HepG2 (cell line): ENCODE measurements at regions not wholly inside any gene's neighbourhood (a gene's known extent, or its start where the extent isn't known, plus 50 kb on each side); places are given as distances from the start of the nearest gene placed in this dataset.

ENCODE experiments used
- ATAC-seq: fragments of 200-7000 bp; cut with Tn5 transposase; 3 replicates; pipeline ENCODE4 v1.9.1; 2020; ENCODE audit warnings: mild to moderate bottlenecking, moderate library complexity
- BruUV-seq: library from RNA; stranded (reverse); fragments of 400-500 nt; replicated peaks from 2 replicates; lab custom pipeline; 2021; lab: Mats Ljungman, UMichigan
- CTCF ChIA-PET: fragments of 300-600 bp; formaldehyde crosslinking; extraction: SDS; loops from one replicate; lab custom pipeline; 2021; ENCODE audit warnings: low total read pairs, inconsistent platforms, low intra/inter-chr PET ratio; lab: Yijun Ruan, JAX
- POLR2A ChIA-PET: fragments of 350-600 bp; sonication (Branson Sonifier 250); formaldehyde crosslinking; loops from one replicate; lab custom pipeline; 2020; ENCODE audit warnings: antibody characterized with exemption, inconsistent platforms; lab: Yijun Ruan, JAX
- DNase-seq: peaks from one replicate; pipeline ENCODE4 v3.0.0-alpha.2; 2015; ENCODE audit warnings: low spot score
- FAIRE-seq: peaks from 3 replicates; lab custom pipeline; 2011; peaks lifted over from hg19 to GRCh38; lab: Jason Lieb, UNC
- H2AFZ ChIP-seq: one replicate; pipeline ENCODE4 v1.6.1; 2011; ENCODE audit warnings: low read length, inconsistent platforms
- H3K27ac ChIP-seq: fragments of 300-600 bp; 3 replicates; pipeline ENCODE4 v1.8.0; 2011; ENCODE audit warnings: mixed run types, mild to moderate bottlenecking, mixed read lengths, low read length, inconsistent platforms; ENCODE audit not compliant: insufficient read depth; ENCODE audit errors: extremely low read length
- H3K27me3 ChIP-seq, 2 experiments: fragments of 200-600 bp in 1 of 2; 2 replicates in 1 of 2; 3 replicates in 1 of 2; pipeline versions ENCODE4 v1.6.0 to v1.8.0; 2011; ENCODE audit warnings: low read length in 2 of 2, mild to moderate bottlenecking in 2 of 2, moderate library complexity in 2 of 2, inconsistent platforms in 1 of 2; ENCODE audit not compliant: insufficient read depth in 2 of 2, control insufficient read depth in 1 of 2
- H3K36me3 ChIP-seq, 2 experiments: fragments of 200-600 bp in 1 of 2; replicated peaks in 1 of 2; 2 replicates in 1 of 2; 3 replicates in 1 of 2; pipeline versions ENCODE4 v1.5.1 to v1.8.0; 2011; ENCODE audit warnings: low read length in 2 of 2, inconsistent platforms in 1 of 2; ENCODE audit not compliant: insufficient read depth in 2 of 2, control insufficient read depth in 1 of 2
- H3K4me1 ChIP-seq: 2 replicates; pipeline ENCODE4 v1.5.1; 2012; ENCODE audit warnings: low read length, inconsistent platforms; ENCODE audit not compliant: insufficient read depth
- H3K4me2 ChIP-seq: 2 replicates; pipeline ENCODE4 v1.6.0; 2011; ENCODE audit warnings: low read depth, low read length, inconsistent platforms
- H3K4me3 ChIP-seq, 3 experiments: fragments of 200-600 bp in 1 of 3; sonication (generic), shearing (Covaris generic) in 1 of 3; replicated peaks in 1 of 3; 2 replicates each; pipeline ENCODE4 v1.5.1; 2011 to 2016; ENCODE audit warnings: low read length in 3 of 3, inconsistent platforms in 2 of 3, low read depth in 2 of 3, mild to moderate bottlenecking in 2 of 3, control low read depth in 1 of 3, mixed read lengths in 1 of 3; ENCODE audit not compliant: insufficient read depth in 1 of 3
- H3K79me2 ChIP-seq: one replicate; pipeline ENCODE4 v1.6.1; 2011; ENCODE audit warnings: low read length, inconsistent platforms; ENCODE audit not compliant: insufficient read depth
- H3K9ac ChIP-seq: 2 replicates; pipeline ENCODE4 v1.6.0; 2011; ENCODE audit warnings: mild to moderate bottlenecking, low read depth, low read length, inconsistent platforms; ENCODE audit not compliant: insufficient read depth
- H3K9me3 ChIP-seq: 2 replicates; pipeline ENCODE4 v1.5.1; 2012; ENCODE audit warnings: mild to moderate bottlenecking, low read length
- H4K20me1 ChIP-seq: 2 replicates; pipeline ENCODE4 v1.6.0; 2011; ENCODE audit warnings: inconsistent platforms, mild to moderate bottlenecking, low read length, moderate library complexity; ENCODE audit not compliant: insufficient read depth
- ELF4 ChIP-seq: sonication (generic); formaldehyde crosslinking; IDR thresholded peaks from 2 replicates; pipeline ENCODE4 v1.5.0; 2020; ENCODE audit warnings: missing genetic modification reagents, mild to moderate bottlenecking, moderate library complexity, borderline replicate concordance
- FOXA1 ChIP-seq, 2 experiments: fragments of 450-650 bp in 1 of 2; sonication (generic) in 1 of 2; formaldehyde crosslinking in 1 of 2; IDR thresholded peaks; 2 replicates each; pipeline versions ENCODE4 v1.4.0 to v1.6.1; 2016 to 2020; ENCODE audit warnings: missing genetic modification reagents in 1 of 2
- GABPA ChIP-seq, 2 experiments: IDR thresholded peaks; 2 replicates each; pipeline ENCODE4 v1.6.1; 2011 to 2016; ENCODE audit warnings: low read depth in 2 of 2, low read length in 1 of 2, missing biosample characterization in 1 of 2, missing genetic modification characterization in 1 of 2
- HMGA1 ChIP-seq: sonication (generic); formaldehyde crosslinking; conservative IDR thresholded peaks from 2 replicates; pipeline ENCODE4 v1.4.0; 2020; ENCODE audit warnings: missing genetic modification reagents
- MEF2D ChIP-seq: sonication (generic); formaldehyde crosslinking; IDR thresholded peaks from 2 replicates; pipeline ENCODE4 v1.5.1; 2020; ENCODE audit warnings: mild to moderate bottlenecking, missing genetic modification reagents
- NPAS2 ChIP-seq: sonication (generic); formaldehyde crosslinking; IDR thresholded peaks from 2 replicates; pipeline ENCODE4 v1.8.0; 2022; ENCODE audit warnings: mild to moderate bottlenecking, missing genetic modification reagents, borderline replicate concordance
- SMARCE1 ChIP-seq: fragments of 450-650 bp; IDR thresholded peaks from 2 replicates; pipeline ENCODE4 v1.6.1; 2017; ENCODE audit warnings: borderline replicate concordance
- SPEN ChIP-seq: sonication (generic); formaldehyde crosslinking; IDR thresholded peaks from 2 replicates; pipeline ENCODE4 v1.5.1; 2020; ENCODE audit warnings: low read depth, mild to moderate bottlenecking, missing genetic modification reagents
- TEAD2 ChIP-seq: sonication (generic); formaldehyde crosslinking; IDR thresholded peaks from 2 replicates; pipeline ENCODE4 v1.9.0; 2021; ENCODE audit warnings: missing genetic modification reagents
- TP53 ChIP-seq: sonication (generic); formaldehyde crosslinking; conservative IDR thresholded peaks from 2 replicates; pipeline ENCODE4 v1.4.0; 2020; ENCODE audit warnings: missing genetic modification reagents
- ZBTB38 ChIP-seq: sonication (generic); formaldehyde crosslinking; IDR thresholded peaks from 2 replicates; pipeline ENCODE4 v1.5.1; 2020; ENCODE audit warnings: mild to moderate bottlenecking, missing genetic modification reagents
- ZC3H13 ChIP-seq: sonication (generic); formaldehyde crosslinking; IDR thresholded peaks from 2 replicates; pipeline ENCODE4 v1.8.1; 2023; ENCODE audit warnings: mild to moderate bottlenecking, missing genetic modification reagents, moderate library complexity
- ZFP41 ChIP-seq: sonication (generic); formaldehyde crosslinking; IDR thresholded peaks from 2 replicates; pipeline ENCODE4 v1.4.0; 2020; ENCODE audit warnings: mild to moderate bottlenecking, missing genetic modification reagents, borderline replicate concordance
- WGBS: methylation state at CpG from one replicate; pipeline ENCODE4 v1.1.6; 2017; ENCODE audit warnings: low lambda C conversion rate; 5-methylcytosine and 5-hydroxymethylcytosine counted together
- in situ Hi-C: cut with HindIII; loops from 2 replicates; pipeline ENCODE4 v1.10.0; 2017; ENCODE audit warnings: low pct_unique_long_range_greater_than_20kb; ENCODE audit not compliant: extremely low pct_ligation_motif_present
- intact Hi-C: fragments of 100-400 bp; cut with micrococcal nuclease; formaldehyde crosslinking; loops from one replicate; pipeline ENCODE4 v1.10.0; 2022; ENCODE audit not compliant: unreplicated experiment
- TF ChIP-seq, protein P1 (sequence below): sonication (generic); formaldehyde crosslinking; IDR thresholded peaks from 2 replicates; pipeline ENCODE4 v1.4.0; 2020; ENCODE audit warnings: mild to moderate bottlenecking, low read depth, missing genetic modification reagents
- TF ChIP-seq, protein P2 (sequence below): sonication (generic); formaldehyde crosslinking; conservative IDR thresholded peaks from 2 replicates; pipeline ENCODE4 v1.8.0; 2022; ENCODE audit warnings: missing genetic modification reagents
- TF ChIP-seq, protein P3 (sequence below): sonication (generic); formaldehyde crosslinking; IDR thresholded peaks from 2 replicates; pipeline ENCODE4 v1.4.0; 2020; ENCODE audit warnings: missing genetic modification reagents, borderline replicate concordance

DNA sequence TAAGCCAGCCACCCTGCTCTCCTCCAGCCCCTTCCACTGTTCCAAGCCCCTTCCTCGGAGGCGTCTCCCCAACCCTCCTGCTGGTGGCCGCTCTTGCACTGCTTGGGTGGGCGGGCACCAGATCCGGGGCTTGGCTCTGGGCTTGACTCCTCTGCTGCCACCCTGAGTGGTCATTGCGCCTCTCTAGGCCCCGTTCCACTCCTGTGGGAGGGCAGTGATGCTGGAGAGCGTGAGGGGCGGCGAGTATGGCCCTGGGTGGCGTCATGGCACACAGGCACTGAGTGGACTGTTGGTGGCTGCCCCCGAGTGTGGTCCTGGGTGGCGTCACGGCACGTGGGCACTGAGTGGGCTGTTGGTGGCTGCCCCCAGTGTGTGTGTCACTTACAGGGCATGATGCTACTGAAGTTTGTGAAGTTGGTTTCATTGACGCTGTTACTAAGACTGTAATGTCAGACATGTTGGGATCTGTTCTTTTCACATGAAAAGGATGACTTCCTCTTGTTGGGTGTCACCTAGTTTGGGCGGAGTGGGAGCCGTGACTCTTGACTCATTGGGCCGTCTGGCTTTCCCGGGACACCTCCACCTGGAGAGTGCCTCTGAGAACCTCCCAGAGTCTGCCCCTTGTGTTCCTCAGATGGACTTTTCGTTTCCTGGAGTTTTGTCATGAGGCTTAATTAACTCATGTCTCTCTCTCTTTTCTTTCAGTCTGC is 55.9 kb upstream of the HGFAC start (continued):
- TF ChIP-seq, protein P1, sequence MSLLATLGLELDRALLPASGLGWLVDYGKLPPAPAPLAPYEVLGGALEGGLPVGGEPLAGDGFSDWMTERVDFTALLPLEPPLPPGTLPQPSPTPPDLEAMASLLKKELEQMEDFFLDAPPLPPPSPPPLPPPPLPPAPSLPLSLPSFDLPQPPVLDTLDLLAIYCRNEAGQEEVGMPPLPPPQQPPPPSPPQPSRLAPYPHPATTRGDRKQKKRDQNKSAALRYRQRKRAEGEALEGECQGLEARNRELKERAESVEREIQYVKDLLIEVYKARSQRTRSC (CRISPR knock-in tag) = no peak
- no peak for TF ChIP-seq FOXA1 (IDR thresholded peaks at IDR 0.05)
- no peak for TF ChIP-seq FOXA1 (CRISPR knock-in tag; IDR thresholded peaks at IDR 0.05)
- no peak for TF ChIP-seq TEAD2 (CRISPR knock-in tag)
- TF ChIP-seq NPAS2 = no peak
- no peak for TF ChIP-seq MEF2D
- 0 out of 2 replicates have a peak, but pooled peaks have one; percentile 43 for TF ChIP-seq ZC3H13 (CRISPR knock-in tag)
- peak; percentile 83 for TF ChIP-seq ZBTB38
- TF ChIP-seq TP53 (CRISPR knock-in tag) = no peak
- no peak for TF ChIP-seq HMGA1
- no peak for TF ChIP-seq ZFP41 (CRISPR knock-in tag)
- TF ChIP-seq SPEN (CRISPR knock-in tag) = no peak
- TF ChIP-seq GABPA (IDR thresholded peaks at IDR 0.05; ENCODE audit: low read depth, low read length) = no peak
- TF ChIP-seq GABPA (CRISPR knock-in tag; IDR thresholded peaks at IDR 0.05; ENCODE audit: low read depth) = no peak

DNA sequence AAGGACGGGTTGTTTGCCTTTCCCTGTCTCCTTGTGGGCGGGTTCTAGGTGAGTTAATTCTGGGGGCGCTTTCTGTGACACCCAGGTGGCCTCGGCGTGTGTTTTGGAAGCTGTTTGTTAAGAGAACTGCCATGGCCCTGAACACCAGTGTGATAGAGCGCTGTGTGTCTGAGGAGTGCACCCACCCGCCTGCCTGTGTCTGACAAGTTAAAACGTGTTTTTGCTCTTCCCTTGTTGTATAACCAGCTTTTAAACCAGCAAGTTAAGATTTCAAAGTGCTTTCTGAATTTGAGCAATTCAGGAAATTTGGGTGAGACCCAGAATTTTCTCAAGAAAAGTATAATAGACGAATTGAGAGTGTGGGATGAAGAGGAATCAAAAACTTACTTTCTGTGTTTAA is 55.2 kb upstream of the HGFAC start:
- no peak overlapping the region for H3K4me3 ChIP-seq
- H3K27me3 ChIP-seq = no peaks in the 10 kb centered on the region
- POLR2A ChIA-PET = no interaction called here
- peaks cover 2% of the 10 kb centered on the region in 2 experiments; a peak in 2 of 5 replicates for H3K36me3 ChIP-seq
- H4K20me1 ChIP-seq = no peaks in the 10 kb centered on the region
- no peak overlapping the region for H3K27ac ChIP-seq
- DNase-seq = no peak
- no TSS peak for BruUV-seq
- H3K4me2 ChIP-seq = peak overlapping the region; percentile 23; the same call in 1 of the 2 replicates
- H3K9ac ChIP-seq = no peak overlapping the region
- in situ Hi-C loops (no loop called here), intact Hi-C loops (no loop called here)
- 78% methylated on average over 9 of the region's 9 CpGs for WGBS
- no peak for FAIRE-seq
- peaks cover 46% of the 10 kb centered on the region for H3K4me1 ChIP-seq
- no peaks in the 10 kb centered on the region for H3K9me3 ChIP-seq
- no peak for ATAC-seq
- CTCF ChIA-PET = no interaction called here
- H3K79me2 ChIP-seq = peaks cover 12% of the 10 kb centered on the region
- H2AFZ ChIP-seq = no peak overlapping the region
- TF ChIP-seq, protein P2, sequence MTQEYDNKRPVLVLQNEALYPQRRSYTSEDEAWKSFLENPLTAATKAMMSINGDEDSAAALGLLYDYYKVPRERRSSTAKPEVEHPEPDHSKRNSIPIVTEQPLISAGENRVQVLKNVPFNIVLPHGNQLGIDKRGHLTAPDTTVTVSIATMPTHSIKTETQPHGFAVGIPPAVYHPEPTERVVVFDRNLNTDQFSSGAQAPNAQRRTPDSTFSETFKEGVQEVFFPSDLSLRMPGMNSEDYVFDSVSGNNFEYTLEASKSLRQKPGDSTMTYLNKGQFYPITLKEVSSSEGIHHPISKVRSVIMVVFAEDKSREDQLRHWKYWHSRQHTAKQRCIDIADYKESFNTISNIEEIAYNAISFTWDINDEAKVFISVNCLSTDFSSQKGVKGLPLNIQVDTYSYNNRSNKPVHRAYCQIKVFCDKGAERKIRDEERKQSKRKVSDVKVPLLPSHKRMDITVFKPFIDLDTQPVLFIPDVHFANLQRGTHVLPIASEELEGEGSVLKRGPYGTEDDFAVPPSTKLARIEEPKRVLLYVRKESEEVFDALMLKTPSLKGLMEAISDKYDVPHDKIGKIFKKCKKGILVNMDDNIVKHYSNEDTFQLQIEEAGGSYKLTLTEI (CRISPR knock-in tag) = no peak
- TF ChIP-seq ELF4 (CRISPR knock-in tag) (no peak), SMARCE1 (no peak)
- TF ChIP-seq, protein P3, sequence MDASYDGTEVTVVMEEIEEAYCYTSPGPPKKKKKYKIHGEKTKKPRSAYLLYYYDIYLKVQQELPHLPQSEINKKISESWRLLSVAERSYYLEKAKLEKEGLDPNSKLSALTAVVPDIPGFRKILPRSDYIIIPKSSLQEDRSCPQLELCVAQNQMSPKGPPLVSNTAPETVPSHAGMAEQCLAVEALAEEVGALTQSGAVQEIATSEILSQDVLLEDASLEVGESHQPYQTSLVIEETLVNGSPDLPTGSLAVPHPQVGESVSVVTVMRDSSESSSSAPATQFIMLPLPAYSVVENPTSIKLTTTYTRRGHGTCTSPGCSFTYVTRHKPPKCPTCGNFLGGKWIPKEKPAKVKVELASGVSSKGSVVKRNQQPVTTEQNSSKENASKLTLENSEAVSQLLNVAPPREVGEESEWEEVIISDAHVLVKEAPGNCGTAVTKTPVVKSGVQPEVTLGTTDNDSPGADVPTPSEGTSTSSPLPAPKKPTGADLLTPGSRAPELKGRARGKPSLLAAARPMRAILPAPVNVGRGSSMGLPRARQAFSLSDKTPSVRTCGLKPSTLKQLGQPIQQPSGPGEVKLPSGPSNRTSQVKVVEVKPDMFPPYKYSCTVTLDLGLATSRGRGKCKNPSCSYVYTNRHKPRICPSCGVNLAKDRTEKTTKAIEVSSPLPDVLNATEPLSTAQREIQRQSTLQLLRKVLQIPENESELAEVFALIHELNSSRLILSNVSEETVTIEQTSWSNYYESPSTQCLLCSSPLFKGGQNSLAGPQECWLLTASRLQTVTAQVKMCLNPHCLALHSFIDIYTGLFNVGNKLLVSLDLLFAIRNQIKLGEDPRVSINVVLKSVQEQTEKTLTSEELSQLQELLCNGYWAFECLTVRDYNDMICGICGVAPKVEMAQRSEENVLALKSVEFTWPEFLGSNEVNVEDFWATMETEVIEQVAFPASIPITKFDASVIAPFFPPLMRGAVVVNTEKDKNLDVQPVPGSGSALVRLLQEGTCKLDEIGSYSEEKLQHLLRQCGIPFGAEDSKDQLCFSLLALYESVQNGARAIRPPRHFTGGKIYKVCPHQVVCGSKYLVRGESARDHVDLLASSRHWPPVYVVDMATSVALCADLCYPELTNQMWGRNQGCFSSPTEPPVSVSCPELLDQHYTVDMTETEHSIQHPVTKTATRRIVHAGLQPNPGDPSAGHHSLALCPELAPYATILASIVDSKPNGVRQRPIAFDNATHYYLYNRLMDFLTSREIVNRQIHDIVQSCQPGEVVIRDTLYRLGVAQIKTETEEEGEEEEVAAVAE (CRISPR knock-in tag) = no peak
